Loucy (cell line): ENCODE measurements at regions not wholly inside any gene's neighbourhood (a gene's known extent, or its start where the extent isn't known, plus 50 kb on each side); places are given as distances from the start of the nearest gene placed in this dataset.

ENCODE experiments used
- H2AFZ ChIP-seq: fragments of 200-600 bp; sonication (generic); 2 replicates; pipeline ENCODE4 v1.6.0; 2016; ENCODE audit warnings: antibody characterized with exemption, mild to moderate bottlenecking, low read length, moderate library complexity
- H3F3A ChIP-seq: fragments of 200-600 bp; 2 replicates; pipeline ENCODE4 v1.6.0; 2016; ENCODE audit warnings: antibody characterized with exemption, low read depth, mild to moderate bottlenecking
- H3K27me3 ChIP-seq: fragments of 200-600 bp; sonication (generic); 2 replicates; pipeline ENCODE4 v1.6.1; 2014; ENCODE audit warnings: low read length, mild to moderate bottlenecking; ENCODE audit not compliant: insufficient read depth, poor library complexity, severe bottlenecking
- H3K36me3 ChIP-seq: fragments of 200-600 bp; sonication (generic); 2 replicates; pipeline ENCODE4 v1.6.1; 2016; ENCODE audit warnings: low read length; ENCODE audit not compliant: insufficient read depth
- H3K4me1 ChIP-seq: fragments of 200-600 bp; sonication (generic); 2 replicates; pipeline ENCODE4 v1.5.1; 2014; ENCODE audit warnings: low read length, mild to moderate bottlenecking; ENCODE audit not compliant: insufficient read depth, poor library complexity, severe bottlenecking
- H3K4me2 ChIP-seq: fragments of 200-600 bp; sonication (generic); 2 replicates; pipeline ENCODE4 v1.6.0; 2014; ENCODE audit warnings: antibody characterized with exemption, low read length, low read depth, mild to moderate bottlenecking; ENCODE audit not compliant: poor library complexity, severe bottlenecking
- H3K4me3 ChIP-seq: fragments of 200-600 bp; sonication (generic); 2 replicates; pipeline ENCODE4 v1.5.1; 2014; ENCODE audit warnings: low read length, mild to moderate bottlenecking, mixed read lengths; ENCODE audit not compliant: poor library complexity, severe bottlenecking
- H3K79me2 ChIP-seq: fragments of 200-600 bp; sonication (generic); 2 replicates; pipeline ENCODE4 v1.6.1; 2014; ENCODE audit warnings: low read length; ENCODE audit not compliant: insufficient read depth
- H3K9ac ChIP-seq: fragments of 200-600 bp; sonication (generic); 2 replicates; pipeline ENCODE4 v1.6.0; 2014; ENCODE audit warnings: mild to moderate bottlenecking, low read depth, low read length, moderate library complexity; ENCODE audit not compliant: poor library complexity, severe bottlenecking
- H3K9me2 ChIP-seq: fragments of 200-600 bp; sonication (generic); replicated peaks from 2 replicates; pipeline ENCODE4 v1.6.1; 2016; ENCODE audit warnings: low read depth, low read length, mixed read lengths
- H3K9me3 ChIP-seq: fragments of 200-600 bp; sonication (generic); 2 replicates; pipeline ENCODE4 v1.6.1; 2014; ENCODE audit warnings: mild to moderate bottlenecking, antibody characterized with exemption, low read length, low read depth; ENCODE audit not compliant: insufficient read depth
- H4K20me1 ChIP-seq: fragments of 200-600 bp; sonication (generic); 2 replicates; pipeline ENCODE4 v1.6.0; 2014; ENCODE audit warnings: antibody characterized with exemption, low read length, mild to moderate bottlenecking; ENCODE audit not compliant: insufficient read depth, poor library complexity, severe bottlenecking
- EZH2phosphoT487 ChIP-seq: fragments of 200-600 bp; IDR thresholded peaks from 2 replicates; pipeline ENCODE4 v1.6.1; 2018; ENCODE audit warnings: antibody characterized with exemption, mild to moderate bottlenecking, moderate library complexity, borderline replicate concordance
- TF ChIP-seq, protein P1 (sequence below): fragments of 200-600 bp; sonication (generic); conservative IDR thresholded peaks from 2 replicates; pipeline ENCODE4 v1.5.1; 2014; ENCODE audit warnings: mild to moderate bottlenecking, antibody characterized with exemption, low read length

DNA sequence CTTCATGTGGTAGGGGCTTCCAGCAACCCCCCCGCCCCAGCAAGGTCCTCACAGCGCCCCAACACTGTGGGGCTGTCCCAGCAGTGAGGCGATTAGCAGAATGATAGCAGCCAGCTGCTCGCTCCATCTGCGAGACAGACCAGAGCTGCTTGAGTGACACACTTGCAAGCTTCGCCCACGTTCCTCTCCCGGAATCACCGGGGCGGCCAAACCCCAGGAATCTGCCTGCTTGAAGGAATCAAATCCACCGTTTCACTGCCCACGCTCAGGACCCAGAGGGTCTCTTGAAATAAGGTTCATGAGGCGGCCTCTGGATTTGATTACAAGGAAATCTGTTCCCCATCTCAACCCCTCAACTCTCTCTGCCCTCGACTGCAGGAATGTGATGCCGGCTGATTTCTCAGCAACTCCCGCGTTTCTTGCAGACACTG is 356.0 kb downstream of the C16orf95 start:
- peaks cover 8% of the 10 kb centered on the region for H3K4me1 ChIP-seq
- no peaks in the 10 kb centered on the region for H3F3A ChIP-seq
- no peak overlapping the region for H2AFZ ChIP-seq
- H3K36me3 ChIP-seq, result no peaks in the 10 kb centered on the region
- H4K20me1 ChIP-seq, result no peaks in the 10 kb centered on the region
- no peak overlapping the region for H3K9ac ChIP-seq
- no peaks in the 10 kb centered on the region for H3K79me2 ChIP-seq
- no peak for TF ChIP-seq EZH2phosphoT487
- no peak overlapping the region for H3K4me2 ChIP-seq
- no peaks in the 10 kb centered on the region for H3K27me3 ChIP-seq
- H3K9me3 ChIP-seq, result no peaks in the 10 kb centered on the region
- no peak overlapping the region for H3K4me3 ChIP-seq
- H3K9me2 ChIP-seq, result no peaks in the 10 kb centered on the region

DNA sequence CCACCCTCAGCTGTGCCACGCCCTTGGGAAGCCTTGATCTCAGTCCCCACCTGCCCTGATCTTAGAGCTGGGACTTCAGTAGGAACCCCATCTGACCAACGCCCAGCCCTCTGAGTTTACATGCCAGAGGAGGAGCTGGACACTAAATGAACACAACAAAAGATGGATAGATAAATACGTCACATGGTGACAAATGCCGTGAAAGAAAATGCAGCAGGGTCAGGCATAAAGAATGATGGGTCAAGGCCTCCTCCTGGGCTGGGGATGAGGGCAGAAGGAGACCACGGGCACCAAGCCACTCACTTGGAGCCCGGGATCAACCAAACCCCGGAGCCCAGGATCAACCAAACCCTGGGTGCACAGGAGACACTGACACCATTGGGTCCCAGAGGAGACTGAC is 354.9 kb downstream of the C16orf95 start:
- no peak overlapping the region for H2AFZ ChIP-seq
- TF ChIP-seq, protein P1, sequence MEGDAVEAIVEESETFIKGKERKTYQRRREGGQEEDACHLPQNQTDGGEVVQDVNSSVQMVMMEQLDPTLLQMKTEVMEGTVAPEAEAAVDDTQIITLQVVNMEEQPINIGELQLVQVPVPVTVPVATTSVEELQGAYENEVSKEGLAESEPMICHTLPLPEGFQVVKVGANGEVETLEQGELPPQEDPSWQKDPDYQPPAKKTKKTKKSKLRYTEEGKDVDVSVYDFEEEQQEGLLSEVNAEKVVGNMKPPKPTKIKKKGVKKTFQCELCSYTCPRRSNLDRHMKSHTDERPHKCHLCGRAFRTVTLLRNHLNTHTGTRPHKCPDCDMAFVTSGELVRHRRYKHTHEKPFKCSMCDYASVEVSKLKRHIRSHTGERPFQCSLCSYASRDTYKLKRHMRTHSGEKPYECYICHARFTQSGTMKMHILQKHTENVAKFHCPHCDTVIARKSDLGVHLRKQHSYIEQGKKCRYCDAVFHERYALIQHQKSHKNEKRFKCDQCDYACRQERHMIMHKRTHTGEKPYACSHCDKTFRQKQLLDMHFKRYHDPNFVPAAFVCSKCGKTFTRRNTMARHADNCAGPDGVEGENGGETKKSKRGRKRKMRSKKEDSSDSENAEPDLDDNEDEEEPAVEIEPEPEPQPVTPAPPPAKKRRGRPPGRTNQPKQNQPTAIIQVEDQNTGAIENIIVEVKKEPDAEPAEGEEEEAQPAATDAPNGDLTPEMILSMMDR, result no peak
- TF ChIP-seq EZH2phosphoT487, result no peak

DNA sequence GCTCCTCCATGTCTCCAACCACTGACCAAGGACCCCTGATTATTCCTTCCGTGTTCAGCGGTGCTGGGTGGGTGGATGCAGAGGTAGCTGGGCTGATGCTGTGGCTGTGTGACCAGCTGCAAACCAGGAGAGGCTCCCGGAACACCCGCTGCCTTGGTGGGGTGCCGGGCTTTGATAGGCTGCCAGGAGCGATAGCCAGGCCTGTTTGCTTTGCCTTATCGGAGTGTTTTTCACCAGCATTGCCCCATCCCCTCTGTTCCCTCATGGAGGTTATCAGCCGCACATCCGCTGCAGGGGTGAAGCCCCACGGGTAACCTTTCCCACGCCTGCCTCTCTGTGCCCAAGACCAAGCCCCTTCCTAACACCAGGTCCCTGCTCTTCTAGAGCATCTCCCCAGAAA is 354.3 kb downstream of the C16orf95 start:
- no peak for TF ChIP-seq EZH2phosphoT487
- TF ChIP-seq, protein P1, result no peak
- no peaks in the 10 kb centered on the region for H3K27me3 ChIP-seq
- no peaks in the 10 kb centered on the region for H3K79me2 ChIP-seq
- H4K20me1 ChIP-seq, result no peaks in the 10 kb centered on the region
- H3K9me2 ChIP-seq, result no peaks in the 10 kb centered on the region
- H3K4me2 ChIP-seq, result no peak overlapping the region
- H3K4me3 ChIP-seq, result no peak overlapping the region
- no peaks in the 10 kb centered on the region for H3K36me3 ChIP-seq
- peaks cover 8% of the 10 kb centered on the region for H3K4me1 ChIP-seq
- no peak overlapping the region for H3K9ac ChIP-seq
- no peak overlapping the region for H2AFZ ChIP-seq
- no peaks in the 10 kb centered on the region for H3K9me3 ChIP-seq
- H3F3A ChIP-seq, result no peaks in the 10 kb centered on the region

More for the DNA sequence above, 354.9 kb downstream of the C16orf95 start:
- Histone ChIP-seq H3K36me3 (no peaks in the 10 kb centered on the region), H3K4me3 (no peak overlapping the region), H3K27me3 (no peaks in the 10 kb centered on the region), H3K4me2 (no peak overlapping the region), H3K9me3 (no peaks in the 10 kb centered on the region), H3K4me1 (peaks cover 8% of the 10 kb centered on the region), H4K20me1 (no peaks in the 10 kb centered on the region), H3F3A (no peaks in the 10 kb centered on the region), H3K9me2 (no peaks in the 10 kb centered on the region), H3K9ac (no peak overlapping the region), H3K79me2 (no peaks in the 10 kb centered on the region)
